Mesothelial cell of epicardium (in vitro differentiated cells): ENCODE measurements at regions not wholly inside any gene's neighbourhood (a gene's known extent, or its start where the extent isn't known, plus 50 kb on each side); places are given as distances from the start of the nearest gene placed in this dataset.

ENCODE experiments used
- DNase-seq, 2 experiments: peaks; one replicate each; pipeline ENCODE4 v3.0.0; 2021; ENCODE audit warnings: low spot score in 2 of 2; ENCODE audit not compliant: unreplicated experiment in 2 of 2
- H3K27ac Mint-ChIP-seq: 2 replicates; pipeline ENCODE4 v1.8.0; 2021; ENCODE audit warnings: mixed read lengths
- H3K27me3 Mint-ChIP-seq: 2 replicates; pipeline ENCODE4 v1.8.0; 2021; ENCODE audit warnings: low read depth, mixed read lengths
- H3K36me3 Mint-ChIP-seq: 2 replicates; pipeline ENCODE4 v1.8.0; 2021; ENCODE audit warnings: mixed read lengths
- H3K4me1 Mint-ChIP-seq: 2 replicates; pipeline ENCODE4 v1.8.0; 2021; ENCODE audit warnings: mixed read lengths
- H3K4me3 Mint-ChIP-seq: 2 replicates; pipeline ENCODE4 v1.8.0; 2021; ENCODE audit warnings: mild to moderate bottlenecking, moderate library complexity, mixed read lengths
- H3K9me3 Mint-ChIP-seq: 2 replicates; pipeline ENCODE4 v1.8.0; 2021; ENCODE audit warnings: mixed read lengths
- TF ChIP-seq, protein P1 (sequence below): fragments of 200-600 bp; sonication (generic); IDR thresholded peaks from one replicate; pipeline ENCODE4 v1.5.0; 2021; ENCODE audit warnings: antibody characterized with exemption; ENCODE audit not compliant: unreplicated experiment

DNA sequence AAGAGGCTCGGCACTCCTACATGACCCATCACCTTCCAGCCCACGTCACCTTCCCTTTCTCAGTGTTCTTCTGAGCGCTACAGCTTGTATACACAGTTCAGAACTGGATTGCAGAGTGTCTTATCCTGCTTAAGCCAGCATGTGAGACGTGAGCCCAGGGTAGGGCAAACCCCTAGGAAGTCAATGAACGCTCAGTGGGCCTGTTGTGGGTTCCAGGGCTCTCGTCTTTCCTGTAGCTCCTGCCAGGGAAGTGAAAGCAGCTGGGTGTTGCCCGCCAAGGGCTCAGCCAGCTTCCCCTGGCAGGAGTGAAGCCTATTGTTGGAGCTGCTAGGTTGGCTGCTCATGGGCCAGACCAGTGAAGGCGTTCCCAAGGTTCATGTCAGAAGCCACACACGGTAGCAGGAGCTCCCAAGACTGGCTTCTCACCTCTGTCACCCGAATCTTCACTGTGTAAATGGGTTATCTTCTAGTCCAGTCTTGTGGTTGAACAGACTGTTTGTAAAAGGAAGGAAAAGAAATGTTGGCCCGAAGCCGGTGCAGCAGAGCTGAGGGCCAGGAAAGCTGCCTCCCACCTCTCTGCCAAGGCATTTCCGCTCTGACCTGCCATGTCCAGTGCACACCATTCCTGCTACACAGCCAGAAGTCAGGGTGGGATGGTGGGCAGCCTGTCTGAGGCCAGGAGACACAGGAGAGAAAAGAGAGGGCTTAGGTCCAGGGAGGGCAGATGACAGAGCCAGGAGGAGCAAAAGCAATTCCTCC, 69.6 kb upstream of the RMDN2 start:
- TF ChIP-seq, protein P1, sequence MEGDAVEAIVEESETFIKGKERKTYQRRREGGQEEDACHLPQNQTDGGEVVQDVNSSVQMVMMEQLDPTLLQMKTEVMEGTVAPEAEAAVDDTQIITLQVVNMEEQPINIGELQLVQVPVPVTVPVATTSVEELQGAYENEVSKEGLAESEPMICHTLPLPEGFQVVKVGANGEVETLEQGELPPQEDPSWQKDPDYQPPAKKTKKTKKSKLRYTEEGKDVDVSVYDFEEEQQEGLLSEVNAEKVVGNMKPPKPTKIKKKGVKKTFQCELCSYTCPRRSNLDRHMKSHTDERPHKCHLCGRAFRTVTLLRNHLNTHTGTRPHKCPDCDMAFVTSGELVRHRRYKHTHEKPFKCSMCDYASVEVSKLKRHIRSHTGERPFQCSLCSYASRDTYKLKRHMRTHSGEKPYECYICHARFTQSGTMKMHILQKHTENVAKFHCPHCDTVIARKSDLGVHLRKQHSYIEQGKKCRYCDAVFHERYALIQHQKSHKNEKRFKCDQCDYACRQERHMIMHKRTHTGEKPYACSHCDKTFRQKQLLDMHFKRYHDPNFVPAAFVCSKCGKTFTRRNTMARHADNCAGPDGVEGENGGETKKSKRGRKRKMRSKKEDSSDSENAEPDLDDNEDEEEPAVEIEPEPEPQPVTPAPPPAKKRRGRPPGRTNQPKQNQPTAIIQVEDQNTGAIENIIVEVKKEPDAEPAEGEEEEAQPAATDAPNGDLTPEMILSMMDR: no peak
- H3K9me3 Mint-ChIP-seq: peaks cover 8% of the 10 kb centered on the region
- no peaks in the 10 kb centered on the region for H3K36me3 Mint-ChIP-seq
- H3K27ac Mint-ChIP-seq: peak overlapping the region; percentile 55
- DNase-seq: no peak
- no peaks in the 10 kb centered on the region for H3K27me3 Mint-ChIP-seq
- H3K4me1 Mint-ChIP-seq: peaks cover 38% of the 10 kb centered on the region
- H3K4me3 Mint-ChIP-seq: no peak overlapping the region

DNA sequence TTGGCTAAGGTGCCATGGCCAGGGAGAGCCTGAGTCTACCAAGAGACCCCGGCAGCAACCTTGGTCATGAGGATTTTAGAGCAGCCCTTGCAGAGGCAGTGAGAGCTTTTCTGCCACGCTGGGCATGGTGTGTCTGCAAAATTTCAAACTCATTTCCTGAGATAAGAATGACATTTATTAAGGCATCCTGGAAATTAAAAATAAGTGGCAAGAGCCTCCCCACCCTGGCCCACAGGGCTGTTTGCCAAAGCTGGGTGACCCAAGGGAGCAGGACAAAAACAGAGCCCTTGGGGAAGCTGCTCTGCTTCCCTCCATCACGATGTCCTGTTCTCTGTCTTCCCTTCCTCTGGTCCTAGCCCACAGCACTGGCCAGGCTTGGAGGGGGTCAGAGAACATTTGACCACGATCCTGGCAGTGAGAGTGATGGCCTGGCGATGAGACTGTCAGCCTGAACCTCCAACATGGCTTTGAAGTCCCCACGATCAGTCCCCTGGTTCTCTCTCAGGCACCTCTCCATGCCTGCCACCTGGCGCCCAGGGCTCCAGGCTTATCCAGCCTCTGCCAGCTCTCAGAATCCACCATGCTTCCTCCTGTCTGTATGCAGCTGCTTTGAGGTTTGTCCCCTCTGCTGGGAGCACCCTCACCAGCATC, 68.9 kb upstream of the RMDN2 start:
- Mint-ChIP-seq H3K4me3 (no peak overlapping the region), H3K36me3 (no peaks in the 10 kb centered on the region), H3K9me3 (peaks cover 9% of the 10 kb centered on the region), H3K4me1 (peaks cover 34% of the 10 kb centered on the region), H3K27ac (peak overlapping the region; percentile 39), H3K27me3 (no peaks in the 10 kb centered on the region)
- DNase-seq: no peak
- TF ChIP-seq, protein P1: no peak

DNA sequence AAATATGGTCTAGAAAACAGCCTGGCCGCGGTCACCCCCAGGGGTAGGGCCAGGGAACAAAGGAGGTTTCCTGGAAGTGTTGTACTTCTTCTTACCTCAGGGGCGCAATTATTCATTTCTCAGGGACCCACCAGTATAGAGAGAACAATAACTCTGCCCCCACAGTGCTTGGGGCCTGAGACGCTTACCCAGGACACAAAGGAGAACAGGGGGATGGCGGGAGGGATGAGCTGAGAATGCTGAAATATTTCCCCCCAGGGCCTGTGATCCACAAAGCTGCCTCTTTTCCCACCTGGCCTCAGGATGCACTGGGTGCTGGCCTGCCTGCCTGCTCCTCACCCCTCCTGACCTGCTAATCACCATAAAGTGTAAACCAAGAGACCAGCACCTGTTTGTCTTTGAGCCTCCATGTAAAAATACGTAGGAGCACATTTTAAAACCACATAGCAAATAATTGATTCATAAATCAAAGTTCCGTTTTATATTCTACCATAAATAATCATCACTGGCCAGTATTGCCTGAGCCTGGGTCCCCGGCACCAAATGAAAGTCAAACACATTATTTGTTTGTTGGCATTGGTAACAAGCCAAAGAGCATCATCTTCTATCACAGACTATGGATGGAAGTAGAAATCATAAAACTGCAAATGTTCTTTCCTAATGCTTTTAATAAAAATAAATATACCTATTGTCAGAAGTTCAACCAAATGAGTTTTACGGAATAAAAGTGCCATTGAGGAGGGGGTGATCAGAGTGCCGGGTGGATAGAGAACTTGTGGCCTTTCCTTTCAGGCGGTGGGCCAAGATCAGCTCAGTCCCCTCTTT, 67.3 kb upstream of the RMDN2 start:
- Mint-ChIP-seq H3K4me3 (no peak overlapping the region), H3K27me3 (no peaks in the 10 kb centered on the region), H3K36me3 (no peaks in the 10 kb centered on the region), H3K9me3 (peaks cover 9% of the 10 kb centered on the region), H3K27ac (peak overlapping the region; percentile 68), H3K4me1 (peaks cover 25% of the 10 kb centered on the region)
- TF ChIP-seq, protein P1: no peak
- no peak for DNase-seq

DNA sequence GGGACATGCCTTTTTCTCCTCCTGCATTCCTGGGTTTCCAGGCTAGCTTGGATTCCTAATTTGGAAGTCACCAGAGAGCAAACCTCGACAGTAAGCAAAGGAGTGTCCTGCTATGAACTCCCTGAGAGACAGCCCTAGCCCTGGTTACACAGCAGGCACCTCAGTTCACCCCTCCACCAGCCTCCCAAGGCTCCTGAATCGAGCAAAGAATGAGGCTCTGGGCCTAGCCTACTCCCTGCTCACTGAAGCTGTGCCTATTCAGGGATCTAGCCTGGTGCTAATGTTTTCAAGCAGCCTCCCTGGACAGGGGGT, 66.7 kb upstream of the RMDN2 start:
- Mint-ChIP-seq H3K27me3 (peaks cover 4% of the 10 kb centered on the region), H3K4me3 (no peak overlapping the region), H3K36me3 (no peaks in the 10 kb centered on the region), H3K4me1 (peaks cover 25% of the 10 kb centered on the region), H3K27ac (peak overlapping the region; percentile 67), H3K9me3 (peaks cover 9% of the 10 kb centered on the region)
- TF ChIP-seq, protein P1: no peak
- no peak for DNase-seq

DNA sequence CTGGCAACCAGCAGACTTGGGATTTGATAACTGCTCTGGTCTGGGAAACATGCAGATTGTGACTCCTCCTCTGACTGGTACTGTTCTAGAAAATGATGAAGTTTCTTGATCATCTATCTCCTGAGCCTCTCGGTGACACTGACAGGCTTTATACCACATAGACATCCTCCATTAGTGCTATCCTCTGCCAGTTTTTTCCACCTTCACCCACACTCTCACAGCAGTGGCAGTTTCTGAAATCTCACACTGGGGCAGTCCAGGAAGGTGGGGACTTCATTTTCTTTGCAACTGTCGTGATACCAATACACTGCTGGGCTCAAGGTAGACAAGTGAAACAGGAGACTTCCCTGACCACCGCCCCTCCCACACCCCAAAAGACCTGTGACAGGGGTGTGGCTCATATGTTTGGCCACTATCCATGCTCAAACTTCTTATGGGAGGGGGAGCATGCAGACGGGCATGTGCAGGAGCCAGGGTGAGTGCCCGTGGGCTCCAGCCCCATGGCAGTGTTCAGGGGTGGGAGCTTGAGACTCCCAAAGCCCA, 66.3 kb upstream of the RMDN2 start:
- H3K4me1 Mint-ChIP-seq: peaks cover 25% of the 10 kb centered on the region
- TF ChIP-seq, protein P1: no peak
- H3K27ac Mint-ChIP-seq: peak overlapping the region; percentile 28
- peaks cover 7% of the 10 kb centered on the region for H3K27me3 Mint-ChIP-seq
- no peak for DNase-seq
- no peak overlapping the region for H3K4me3 Mint-ChIP-seq
- peaks cover 9% of the 10 kb centered on the region for H3K9me3 Mint-ChIP-seq
- H3K36me3 Mint-ChIP-seq: no peaks in the 10 kb centered on the region
